D721Med (cell line): ENCODE measurements at regions not wholly inside any gene's neighbourhood (a gene's known extent, or its start where the extent isn't known, plus 50 kb on each side); places are given as distances from the start of the nearest gene placed in this dataset.

Experiments
- DNase-seq: peaks from one replicate; pipeline ENCODE4 v3.0.0; 2011; ENCODE audit warnings: low spot score; ENCODE audit not compliant: insufficient read length
- FAIRE-seq: peaks from 2 replicates; lab custom pipeline; 2011; peaks lifted over from hg19 to GRCh38; lab: Jason Lieb, UNC
- TF ChIP-seq, protein P1 (sequence below): IDR thresholded peaks from 2 replicates; pipeline ENCODE4 v1.5.1; 2012; ENCODE audit warnings: mild to moderate bottlenecking, control low read depth; ENCODE audit not compliant: insufficient read depth; ENCODE audit errors: missing control alignments

DNA sequence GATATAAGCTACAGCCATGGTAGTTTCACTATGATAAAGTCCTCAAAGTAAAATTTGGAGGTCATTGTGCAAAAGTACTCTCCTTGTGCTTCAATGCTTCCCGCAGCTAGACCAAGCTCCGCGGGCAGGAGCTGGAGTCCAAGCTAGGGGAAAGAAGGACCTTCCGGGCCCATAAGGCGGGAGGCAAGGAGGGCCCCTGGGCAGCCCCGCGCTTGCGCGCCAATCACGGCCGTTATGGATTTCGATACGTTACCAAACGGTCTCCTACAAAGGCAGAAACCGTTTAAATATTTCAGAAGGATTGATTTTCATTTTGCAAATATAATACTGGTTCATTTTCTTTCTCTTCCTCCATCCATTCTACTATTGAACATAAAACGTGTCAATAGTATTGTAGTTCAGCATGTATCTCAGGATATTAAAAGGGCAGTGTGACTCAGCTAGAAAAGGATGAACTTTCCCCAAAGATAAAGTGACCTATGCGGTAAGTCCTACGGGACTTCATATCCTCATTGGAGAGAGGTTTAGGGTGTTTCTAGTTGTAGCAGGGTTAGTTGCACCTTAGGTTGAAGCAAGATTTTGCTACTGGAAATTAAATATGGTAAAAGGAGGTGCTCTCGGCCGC is 128.0 kb downstream of the KIF20B start:
- FAIRE-seq (no peak), DNase-seq (no peak)
- TF ChIP-seq, protein P1, sequence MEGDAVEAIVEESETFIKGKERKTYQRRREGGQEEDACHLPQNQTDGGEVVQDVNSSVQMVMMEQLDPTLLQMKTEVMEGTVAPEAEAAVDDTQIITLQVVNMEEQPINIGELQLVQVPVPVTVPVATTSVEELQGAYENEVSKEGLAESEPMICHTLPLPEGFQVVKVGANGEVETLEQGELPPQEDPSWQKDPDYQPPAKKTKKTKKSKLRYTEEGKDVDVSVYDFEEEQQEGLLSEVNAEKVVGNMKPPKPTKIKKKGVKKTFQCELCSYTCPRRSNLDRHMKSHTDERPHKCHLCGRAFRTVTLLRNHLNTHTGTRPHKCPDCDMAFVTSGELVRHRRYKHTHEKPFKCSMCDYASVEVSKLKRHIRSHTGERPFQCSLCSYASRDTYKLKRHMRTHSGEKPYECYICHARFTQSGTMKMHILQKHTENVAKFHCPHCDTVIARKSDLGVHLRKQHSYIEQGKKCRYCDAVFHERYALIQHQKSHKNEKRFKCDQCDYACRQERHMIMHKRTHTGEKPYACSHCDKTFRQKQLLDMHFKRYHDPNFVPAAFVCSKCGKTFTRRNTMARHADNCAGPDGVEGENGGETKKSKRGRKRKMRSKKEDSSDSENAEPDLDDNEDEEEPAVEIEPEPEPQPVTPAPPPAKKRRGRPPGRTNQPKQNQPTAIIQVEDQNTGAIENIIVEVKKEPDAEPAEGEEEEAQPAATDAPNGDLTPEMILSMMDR = no peak

DNA sequence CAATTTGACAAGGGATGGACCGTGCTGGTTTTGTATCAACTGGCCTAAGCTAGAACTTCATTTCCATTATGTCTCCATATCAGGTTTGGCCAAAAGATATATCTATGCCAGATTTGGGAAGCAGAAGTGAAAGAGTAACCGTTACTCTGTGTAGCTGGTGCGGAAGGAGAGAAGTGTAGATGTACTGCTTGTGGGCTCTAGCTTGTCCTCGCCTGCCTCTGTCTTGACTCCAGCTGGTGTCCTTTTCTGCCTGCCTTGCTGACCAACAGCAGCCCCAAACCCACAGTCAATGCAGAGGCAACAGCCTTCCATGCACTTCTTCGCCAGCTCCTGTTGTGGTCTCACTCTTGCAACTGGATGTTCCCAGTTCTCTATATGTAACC is 128.5 kb downstream of the KIF20B start:
- TF ChIP-seq, protein P1 = no peak
- no peak for FAIRE-seq
- no peak for DNase-seq

DNA sequence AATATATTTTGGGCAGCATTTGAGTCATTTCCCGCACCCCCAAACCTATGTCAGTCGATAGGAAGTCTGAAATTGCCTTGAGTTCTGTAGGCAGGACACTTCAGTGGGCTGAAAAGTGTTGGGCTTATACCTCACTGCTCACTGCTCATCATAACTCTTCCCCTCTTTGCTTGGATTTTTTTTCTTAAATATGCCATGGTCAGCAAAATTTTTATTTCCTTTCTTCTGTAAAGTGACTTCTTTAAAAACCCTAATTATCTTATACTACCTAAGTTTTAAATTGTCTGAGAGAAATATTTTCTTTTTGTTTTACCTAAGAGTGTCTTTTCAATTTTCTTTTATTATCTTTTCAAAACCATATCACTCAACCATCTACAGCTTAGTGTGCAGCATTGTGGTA is 129.2 kb downstream of the KIF20B start:
- no peak for FAIRE-seq
- DNase-seq = no peak
- TF ChIP-seq, protein P1 = no peak

DNA sequence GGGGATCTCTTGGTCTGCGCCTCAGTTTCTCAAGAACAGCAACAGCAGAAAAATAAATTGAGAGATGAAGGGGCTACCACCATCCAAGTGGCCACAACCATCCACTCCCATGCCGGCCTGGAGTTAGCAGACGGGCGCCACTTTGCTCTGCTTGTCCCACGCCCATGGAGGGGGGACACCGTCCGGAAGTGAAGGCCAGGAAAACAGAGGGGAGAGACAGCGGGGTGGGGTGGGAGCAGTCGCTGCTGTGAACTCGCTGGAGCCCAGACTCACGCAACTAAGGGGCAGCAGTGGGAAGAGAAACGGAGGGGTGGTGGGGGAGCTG is 135.4 kb downstream of the KIF20B start:
- no peak for DNase-seq
- TF ChIP-seq, protein P1 = no peak
- FAIRE-seq = no peak

DNA sequence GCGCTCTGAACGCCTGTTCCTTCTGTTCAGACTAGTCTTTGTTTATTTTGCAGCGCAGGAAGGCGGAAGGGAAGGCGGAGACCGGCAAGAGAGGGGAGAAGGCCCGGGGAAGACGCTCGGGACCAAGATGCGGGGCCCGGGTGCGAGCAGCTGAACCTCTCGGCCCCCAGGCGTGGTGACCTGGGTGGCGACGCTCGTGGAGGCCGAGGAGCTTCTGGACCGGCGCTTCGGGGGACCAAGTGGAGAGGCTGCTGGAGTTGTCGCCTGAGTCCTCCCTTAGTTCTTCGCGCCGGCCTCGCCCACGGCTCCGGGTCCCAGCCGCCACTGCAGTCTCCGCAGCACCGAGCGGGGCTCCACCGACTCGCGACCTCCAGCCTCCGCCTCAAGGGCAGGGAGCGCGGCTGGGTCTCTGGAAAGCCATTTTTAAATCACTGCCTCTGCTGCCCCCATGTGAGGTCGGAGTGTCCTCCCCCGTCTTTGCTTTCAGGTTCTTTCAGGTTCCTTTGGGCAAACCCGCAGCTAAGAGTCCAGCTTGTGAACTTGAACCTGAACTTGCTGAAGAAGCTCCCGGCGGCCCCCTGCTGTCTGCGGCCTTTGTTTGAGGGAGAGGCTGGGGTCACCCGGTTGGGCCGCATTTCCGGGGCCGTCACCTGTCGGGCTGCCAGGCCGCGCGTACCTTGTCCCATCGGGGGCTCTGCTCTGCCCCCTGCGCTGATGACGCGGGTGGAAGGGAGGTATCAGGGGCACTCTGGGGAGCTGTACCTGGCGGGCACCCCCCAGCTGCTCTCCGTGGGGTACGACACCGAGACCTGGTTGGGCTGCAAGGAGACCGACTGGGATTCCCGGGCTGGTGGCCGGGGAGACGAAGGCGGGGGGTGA is 136.0 kb downstream of the KIF20B start:
- DNase-seq (no peak), FAIRE-seq (no peak)
- TF ChIP-seq, protein P1 = no peak

DNA sequence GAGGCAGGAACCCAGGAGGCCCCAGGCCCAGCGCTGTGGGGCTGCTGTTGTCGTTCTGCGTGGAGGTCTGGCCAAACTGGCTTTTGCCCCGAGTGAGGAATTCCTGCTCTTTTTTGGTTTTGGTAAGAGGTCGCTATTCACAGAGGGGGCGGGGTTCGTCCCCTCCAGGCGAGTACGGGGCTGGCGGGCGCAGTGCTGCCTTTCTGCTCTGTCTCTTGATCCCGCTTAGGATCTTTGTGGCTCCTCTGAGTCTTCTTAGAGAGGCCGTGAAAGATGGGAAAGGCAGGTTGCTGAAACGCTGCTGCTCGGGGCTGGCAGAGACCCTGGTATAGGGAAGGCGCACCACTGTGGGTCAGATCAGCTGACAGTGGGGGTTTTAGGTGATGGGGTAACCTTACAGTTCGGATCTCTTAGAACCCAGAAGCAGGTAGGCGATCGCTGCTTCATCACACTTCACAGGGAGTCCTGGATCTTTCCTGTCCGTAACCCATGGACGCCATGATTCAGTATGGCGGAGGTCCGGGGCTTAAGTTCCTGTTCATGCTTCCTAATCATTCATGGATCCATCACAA is 136.7 kb downstream of the KIF20B start:
- DNase-seq (no peak), FAIRE-seq (no peak)
- TF ChIP-seq, protein P1 = no peak
